ENCODE measurements at regions not wholly inside any gene's neighbourhood (a gene's known extent, or its start where the extent isn't known, plus 50 kb on each side); places are given as distances from the start of the nearest gene placed in this dataset.

GRCh38 chr9:78548670-78549069 lies 251.7 kb downstream of the PSAT1 start:
- no peak for TF ChIP-seq GATA2 (IDR thresholded peaks at IDR 0.05; ENCODE audit: low read depth, low read length)
- TF ChIP-seq GATA3 (IDR thresholded peaks at IDR 0.05; ENCODE audit: low read depth, low read length): no peak

Data from SH-SY5Y (cell line).